ENCODE measurements at regions not wholly inside any gene's neighbourhood (a gene's known extent, or its start where the extent isn't known, plus 50 kb on each side); places are given as distances from the start of the nearest gene placed in this dataset.

GRCh38 chr12:63212316-63212715 lies 61.3 kb upstream of the AVPR1A start:
- H3K4me3 Mint-ChIP-seq, result no peak overlapping the region

GRCh38 chr12:63208956-63209355 lies 58.0 kb upstream of the AVPR1A start:
- no peak overlapping the region for H3K27ac Mint-ChIP-seq
- no peaks in the 10 kb centered on the region for H3K36me3 Mint-ChIP-seq (ENCODE audit: low read depth)
- H3K4me3 Mint-ChIP-seq, result no peak overlapping the region
- no peaks in the 10 kb centered on the region for H3K4me1 Mint-ChIP-seq
- ATAC-seq (no peak), DNase-seq (no peak)
- H3K27me3 Mint-ChIP-seq, result no peaks in the 10 kb centered on the region
- no peaks in the 10 kb centered on the region for H3K9me3 Mint-ChIP-seq

More at GRCh38 chr12:63212316-63212715, 61.3 kb upstream of the AVPR1A start:
- H3K36me3 Mint-ChIP-seq (ENCODE audit: low read depth), result no peaks in the 10 kb centered on the region
- no peaks in the 10 kb centered on the region for H3K4me1 Mint-ChIP-seq
- H3K9me3 Mint-ChIP-seq, result no peaks in the 10 kb centered on the region
- H3K27me3 Mint-ChIP-seq, result no peaks in the 10 kb centered on the region
- H3K27ac Mint-ChIP-seq, result no peak overlapping the region
- ATAC-seq (no peak), DNase-seq (no peak)

- no peaks in the 10 kb centered on the region for H3K27me3 Mint-ChIP-seq
- DNase-seq (no peak), ATAC-seq (no peak)
- H3K27ac Mint-ChIP-seq, result no peak overlapping the region
- H3K36me3 Mint-ChIP-seq (ENCODE audit: low read depth), result no peaks in the 10 kb centered on the region
- H3K4me3 Mint-ChIP-seq, result no peak overlapping the region
- no peaks in the 10 kb centered on the region for H3K9me3 Mint-ChIP-seq
- no peaks in the 10 kb centered on the region for H3K4me1 Mint-ChIP-seq
Measured at GRCh38 chr12:63206909-63207308, 55.9 kb upstream of the AVPR1A start.

- no peaks in the 10 kb centered on the region for H3K4me1 Mint-ChIP-seq
- H3K27ac Mint-ChIP-seq, result no peak overlapping the region
- DNase-seq, result no peak
- ATAC-seq, result no peak
- no peak overlapping the region for H3K4me3 Mint-ChIP-seq
- no peaks in the 10 kb centered on the region for H3K36me3 Mint-ChIP-seq (ENCODE audit: low read depth)
- no peaks in the 10 kb centered on the region for H3K27me3 Mint-ChIP-seq
- H3K9me3 Mint-ChIP-seq, result no peaks in the 10 kb centered on the region
Measured at GRCh38 chr12:63206494-63206893, 55.5 kb upstream of the AVPR1A start.

All from activated naive CD8-positive, alpha-beta T cell treated with anti-CD3 and anti-CD28 coated beads, Interleukin-2, amount 50 U/mL, for 24 hours (primary cell).